Endothelial cell of umbilical vein (primary cell): ENCODE measurements at regions not wholly inside any gene's neighbourhood (a gene's known extent, or its start where the extent isn't known, plus 50 kb on each side); places are given as distances from the start of the nearest gene placed in this dataset.

Experiments
- BruUV-seq: library from RNA; stranded (reverse); fragments of 400-500 nt; replicated peaks from 2 replicates; lab custom pipeline; 2021; lab: Mats Ljungman, UMichigan
- CTCF ChIA-PET: fragments of 300-600, 350-600 bp; sonication (Branson Sonifier 250); formaldehyde crosslinking; loops from one replicate; lab custom pipeline; 2021; ENCODE audit warnings: antibody characterized with exemption, inconsistent platforms; lab: Charles Lee
- POLR2A ChIA-PET: fragments of 300-600, 350-600 bp; sonication (Branson Sonifier 250); formaldehyde crosslinking; loops from one replicate; lab custom pipeline; 2021; ENCODE audit warnings: antibody characterized with exemption, inconsistent platforms; lab: Charles Lee
- DNase-seq: peaks from one replicate; pipeline ENCODE4 v3.0.0-alpha.2; 2011; ENCODE audit warnings: low read depth, low spot score
- FAIRE-seq: peaks from 2 replicates; lab custom pipeline; 2011; peaks lifted over from hg19 to GRCh38; lab: Jason Lieb, UNC
- H2AFZ ChIP-seq: 2 replicates; pipeline ENCODE4 v1.6.0; 2012; ENCODE audit warnings: low read depth, low read length, control low read depth, inconsistent platforms
- H3K27ac ChIP-seq: 2 replicates; pipeline ENCODE4 v1.5.1; 2011; ENCODE audit warnings: low read depth, mild to moderate bottlenecking, control low read depth, low read length, moderate library complexity; ENCODE audit not compliant: insufficient read depth
- H3K27me3 ChIP-seq, 2 experiments: 2 replicates each; pipeline versions ENCODE4 v1.6.0 to v1.6.1; 2011; ENCODE audit warnings: low read length in 2 of 2, mixed read lengths in 1 of 2; ENCODE audit not compliant: control insufficient read depth in 2 of 2, insufficient read depth in 2 of 2
- H3K36me3 ChIP-seq, 2 experiments: 2 replicates in 1 of 2; 3 replicates in 1 of 2; pipeline ENCODE4 v1.5.1; 2011; ENCODE audit warnings: low read length in 2 of 2, mild to moderate bottlenecking in 1 of 2, moderate library complexity in 1 of 2; ENCODE audit not compliant: control insufficient read depth in 2 of 2, insufficient read depth in 2 of 2; ENCODE audit errors: extremely low read depth in 1 of 2
- H3K4me1 ChIP-seq: 3 replicates; pipeline ENCODE4 v1.5.1; 2011; ENCODE audit warnings: mild to moderate bottlenecking, low read length; ENCODE audit not compliant: control insufficient read depth, insufficient read depth; ENCODE audit errors: extremely low read depth
- H3K4me2 ChIP-seq: 2 replicates; pipeline ENCODE4 v1.6.1; 2011; ENCODE audit warnings: low read length, control low read depth, mixed read lengths; ENCODE audit not compliant: insufficient read depth
- H3K4me3 ChIP-seq, 3 experiments: fragments of 200-600 bp in 1 of 3; sonication (generic), shearing (Covaris generic) in 1 of 3; replicated peaks in 1 of 3; 2 replicates each; pipeline ENCODE4 v1.5.1; 2011 to 2016; ENCODE audit warnings: control low read depth in 3 of 3, low read length in 3 of 3, mild to moderate bottlenecking in 2 of 3, inconsistent platforms in 1 of 3, low read depth in 1 of 3, moderate library complexity in 1 of 3; ENCODE audit not compliant: insufficient read depth in 1 of 3
- H3K79me2 ChIP-seq: 2 replicates; pipeline ENCODE4 v1.6.0; 2012; ENCODE audit warnings: low read length, inconsistent platforms; ENCODE audit not compliant: control insufficient read depth, insufficient read depth
- H3K9ac ChIP-seq: replicated peaks from 2 replicates; pipeline ENCODE3; 2011; ENCODE audit warnings: low read length, control low read depth; ENCODE audit not compliant: insufficient read depth; ENCODE audit errors: extremely low read depth
- H3K9me1 ChIP-seq: replicated peaks from 3 replicates; pipeline ENCODE4 v1.6.0; 2011; ENCODE audit warnings: mild to moderate bottlenecking, low read length; ENCODE audit not compliant: control insufficient read depth, insufficient read depth; ENCODE audit errors: extremely low read depth
- H3K9me3 ChIP-seq: replicated peaks from 2 replicates; pipeline ENCODE4 v1.5.1; 2012; ENCODE audit warnings: low read length, inconsistent platforms; ENCODE audit not compliant: control insufficient read depth, insufficient read depth
- H4K20me1 ChIP-seq: replicated peaks from 2 replicates; pipeline ENCODE3; 2011; ENCODE audit warnings: mild to moderate bottlenecking, low read length; ENCODE audit not compliant: control insufficient read depth, insufficient read depth; ENCODE audit errors: extremely low read depth
- CTCF ChIP-seq, 2 donors: IDR thresholded peaks; 1 replicate in 1 of 2; 2 replicates in 1 of 2; pipeline ENCODE4 v1.5.1; 2011; ENCODE audit warnings: low read length in 2 of 2, mild to moderate bottlenecking in 2 of 2, moderate library complexity in 2 of 2, control low read depth in 1 of 2, inconsistent platforms in 1 of 2, low read depth in 1 of 2; ENCODE audit not compliant: insufficient read depth in 1 of 2; ENCODE audit errors: extremely low read depth in 1 of 2
- EZH2 ChIP-seq: IDR thresholded peaks from 2 replicates; pipeline ENCODE4 v1.6.1; 2012; ENCODE audit warnings: borderline replicate concordance, low read depth, mild to moderate bottlenecking, moderate library complexity, low read length, inconsistent platforms; ENCODE audit not compliant: severe bottlenecking
- FOS ChIP-seq: IDR thresholded peaks from 2 replicates; pipeline ENCODE4 v1.6.1; 2011; ENCODE audit warnings: mild to moderate bottlenecking, low read length, moderate library complexity, borderline replicate concordance; ENCODE audit not compliant: insufficient read depth
- GATA2 ChIP-seq: IDR thresholded peaks from 2 replicates; pipeline ENCODE4 v1.7.0; 2011; ENCODE audit warnings: low read depth, mild to moderate bottlenecking, moderate library complexity, mixed read lengths, low read length; ENCODE audit not compliant: insufficient read length, insufficient read depth
- JUN ChIP-seq: IDR thresholded peaks from 2 replicates; pipeline ENCODE4 v1.6.1; 2011; ENCODE audit warnings: borderline replicate concordance, low read depth; ENCODE audit not compliant: insufficient read length, insufficient read depth
- MAX ChIP-seq: IDR thresholded peaks from 2 replicates; pipeline ENCODE4 v1.6.1; 2011; ENCODE audit not compliant: insufficient read depth, insufficient read length
- MYC ChIP-seq: IDR thresholded peaks from one replicate; pipeline ENCODE4 v1.6.1; 2011; ENCODE audit warnings: mild to moderate bottlenecking, low read depth, low read length
- POLR2A ChIP-seq: IDR thresholded peaks from 2 replicates; pipeline ENCODE4 v1.6.1; 2012; ENCODE audit warnings: low read depth, mild to moderate bottlenecking, control low read depth, low read length
- POLR2AphosphoS5 ChIP-seq: IDR thresholded peaks from 2 replicates; pipeline ENCODE4 v1.6.1; 2012; ENCODE audit warnings: low read depth, mild to moderate bottlenecking, control low read depth, low read length, moderate library complexity; ENCODE audit not compliant: insufficient read depth
- dilution Hi-C: fragments of 300-500 bp; cut with MboI; formaldehyde crosslinking; loops from one replicate; pipeline ENCODE4 v1.15.0; 2019; ENCODE audit warnings: low sequenced_read_pairs; ENCODE audit not compliant: extremely low pct_ligation_motif_present
- intact Hi-C: fragments of 100-400 bp; cut with micrococcal nuclease; formaldehyde crosslinking; loops from one replicate; pipeline ENCODE4 v1.10.0; 2022

GRCh38 chr3:74067296-74067695 is 442.6 kb upstream of the PDZRN3 start:
- POLR2A ChIA-PET = no interaction called here

More at GRCh38 chr3:74067296-74067695, 442.6 kb upstream of the PDZRN3 start:
- Histone ChIP-seq H3K9me3 (no peaks in the 10 kb centered on the region), H3K9me1 (no peaks in the 10 kb centered on the region), H3K79me2 (no peaks in the 10 kb centered on the region), H3K4me1 (no peaks in the 10 kb centered on the region), H3K27me3 (no peaks in the 10 kb centered on the region), H3K27ac (no peak overlapping the region), H3K4me3 (no peak overlapping the region), H4K20me1 (no peaks in the 10 kb centered on the region), H3K4me2 (no peak overlapping the region), H3K9ac (no peak overlapping the region), H2AFZ (no peak overlapping the region), H3K36me3 (no peaks in the 10 kb centered on the region)
- TF ChIP-seq GATA2 (no peak), CTCF (IDR thresholded peaks at IDR 0.05; ENCODE audit: extremely low read depth in 1 of 2, insufficient read depth in 1 of 2, low read depth in 1 of 2, low read length in 2 of 2) (no peak), MYC (no peak), MAX (no peak), POLR2A (no peak), EZH2 (no peak), POLR2AphosphoS5 (no peak), JUN (no peak), FOS (no peak)
- no peak for FAIRE-seq
- CTCF ChIA-PET = no interaction called here
- intact Hi-C loops (no loop called here), dilution Hi-C loops (no loop called here)
- no TSS peak for BruUV-seq
- no peak for DNase-seq
